Loucy (cell line): ENCODE measurements at regions not wholly inside any gene's neighbourhood (a gene's known extent, or its start where the extent isn't known, plus 50 kb on each side); places are given as distances from the start of the nearest gene placed in this dataset.

Experiments
- EZH2phosphoT487 ChIP-seq: fragments of 200-600 bp; IDR thresholded peaks from 2 replicates; pipeline ENCODE4 v1.6.1; 2018; ENCODE audit warnings: antibody characterized with exemption, mild to moderate bottlenecking, moderate library complexity, borderline replicate concordance
- TF ChIP-seq, protein P1 (sequence below): fragments of 200-600 bp; sonication (generic); conservative IDR thresholded peaks from 2 replicates; pipeline ENCODE4 v1.5.1; 2014; ENCODE audit warnings: mild to moderate bottlenecking, antibody characterized with exemption, low read length

DNA sequence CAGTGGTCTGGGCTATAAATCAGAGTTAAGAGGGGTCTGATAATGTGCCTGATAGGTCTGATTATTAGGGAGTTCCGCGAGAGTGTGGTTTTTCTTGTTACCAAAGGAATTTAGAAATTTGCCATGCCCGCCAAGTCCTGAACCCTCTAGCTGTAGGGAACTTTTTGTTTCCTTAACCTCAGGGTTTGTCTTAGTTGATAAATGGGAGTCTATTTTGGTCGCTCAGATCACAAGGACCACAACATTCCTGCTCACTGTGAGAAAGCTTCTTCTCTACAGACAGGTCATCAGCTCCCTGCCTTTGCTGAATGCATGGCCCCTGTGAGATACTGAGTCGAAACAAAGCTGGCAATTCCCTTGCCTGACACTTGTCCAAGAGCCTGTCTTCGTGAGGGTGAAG, 497.8 kb downstream of the HS3ST4 start:
- TF ChIP-seq, protein P1, sequence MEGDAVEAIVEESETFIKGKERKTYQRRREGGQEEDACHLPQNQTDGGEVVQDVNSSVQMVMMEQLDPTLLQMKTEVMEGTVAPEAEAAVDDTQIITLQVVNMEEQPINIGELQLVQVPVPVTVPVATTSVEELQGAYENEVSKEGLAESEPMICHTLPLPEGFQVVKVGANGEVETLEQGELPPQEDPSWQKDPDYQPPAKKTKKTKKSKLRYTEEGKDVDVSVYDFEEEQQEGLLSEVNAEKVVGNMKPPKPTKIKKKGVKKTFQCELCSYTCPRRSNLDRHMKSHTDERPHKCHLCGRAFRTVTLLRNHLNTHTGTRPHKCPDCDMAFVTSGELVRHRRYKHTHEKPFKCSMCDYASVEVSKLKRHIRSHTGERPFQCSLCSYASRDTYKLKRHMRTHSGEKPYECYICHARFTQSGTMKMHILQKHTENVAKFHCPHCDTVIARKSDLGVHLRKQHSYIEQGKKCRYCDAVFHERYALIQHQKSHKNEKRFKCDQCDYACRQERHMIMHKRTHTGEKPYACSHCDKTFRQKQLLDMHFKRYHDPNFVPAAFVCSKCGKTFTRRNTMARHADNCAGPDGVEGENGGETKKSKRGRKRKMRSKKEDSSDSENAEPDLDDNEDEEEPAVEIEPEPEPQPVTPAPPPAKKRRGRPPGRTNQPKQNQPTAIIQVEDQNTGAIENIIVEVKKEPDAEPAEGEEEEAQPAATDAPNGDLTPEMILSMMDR, result no peak
- no peak for TF ChIP-seq EZH2phosphoT487
